ENCODE measurements at regions not wholly inside any gene's neighbourhood (a gene's known extent, or its start where the extent isn't known, plus 50 kb on each side); places are given as distances from the start of the nearest gene placed in this dataset.

DNA sequence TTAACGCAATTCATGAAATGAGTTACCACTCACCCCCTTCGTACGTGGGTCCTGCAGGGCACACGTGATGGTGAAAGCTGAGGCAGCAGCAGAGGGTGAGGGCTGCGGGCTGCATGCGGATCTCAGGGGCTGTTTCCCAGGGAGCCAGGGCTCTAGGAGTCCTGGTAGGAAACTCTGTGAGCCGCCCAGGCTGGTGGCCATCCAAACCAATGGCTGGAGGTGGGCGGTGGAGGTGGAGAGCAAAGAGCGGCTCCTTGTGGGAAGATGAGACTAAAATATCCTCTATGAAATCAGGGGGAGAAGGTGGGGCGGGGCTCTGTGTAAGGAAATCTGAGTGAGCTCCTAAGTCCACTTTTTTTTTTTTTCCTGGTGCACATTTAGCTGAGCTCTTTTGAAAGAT, 120.1 kb upstream of the SLC1A4 start:
- Histone ChIP-seq H3K4me3 (ENCODE audit: insufficient read depth, low read depth, low read length) (no peak overlapping the region), H3K9ac (ENCODE audit: low read depth, low read length) (no peak overlapping the region), H3K56ac (ENCODE audit: extremely low read depth, insufficient read depth, low read length) (no peak overlapping the region), H2AK5ac (ENCODE audit: low read depth, low read length) (no peak overlapping the region), H3K4me2 (ENCODE audit: low read depth, low read length) (no peak overlapping the region), H3K23ac (ENCODE audit: low read depth, low read length) (no peak overlapping the region), H2AK9ac (replicated peaks; ENCODE audit: low read depth, low read length, poor library complexity) (no peak overlapping the region), H4K91ac (ENCODE audit: insufficient read depth, low read depth, low read length) (no peak overlapping the region), H3K14ac (replicated peaks; ENCODE audit: low read depth, low read length) (no peak overlapping the region), H3K9me1 (ENCODE audit: insufficient read depth, low read length) (peaks cover 6% of the 10 kb centered on the region), H3K27ac (ENCODE audit: insufficient read depth, low read length) (no peak overlapping the region), H3K4me1 (ENCODE audit: control insufficient read depth, insufficient read depth, low read length) (peaks cover 12% of the 10 kb centered on the region), H2BK5ac (ENCODE audit: low read depth, low read length, poor library complexity, severe bottlenecking) (no peak overlapping the region), H3K4ac (ENCODE audit: low read depth, low read length) (no peak overlapping the region), H3K18ac (ENCODE audit: low read depth, low read length) (no peak overlapping the region), H3K9me3 (ENCODE audit: control insufficient read depth, insufficient read depth, low read length) (no peaks in the 10 kb centered on the region), H2BK120ac (ENCODE audit: low read depth, low read length) (no peak overlapping the region), H4K5ac (ENCODE audit: low read depth, low read length) (no peak overlapping the region), H2AFZ (replicated peaks; ENCODE audit: low read length, poor library complexity) (no peak overlapping the region), H2BK15ac (ENCODE audit: low read depth, low read length) (no peak overlapping the region), H3K36me3 (ENCODE audit: control insufficient read depth, insufficient read depth, low read length) (no peaks in the 10 kb centered on the region), H3K27me3 (ENCODE audit: control insufficient read depth, insufficient read depth, low read length) (peaks cover 56% of the 10 kb centered on the region), H3K79me1 (ENCODE audit: low read depth in 1 of 2, low read length in 2 of 2) (no peaks in the 10 kb centered on the region), H2BK20ac (ENCODE audit: low read depth, low read length) (no peak overlapping the region), H4K20me1 (ENCODE audit: insufficient read depth, low read length) (peaks cover 38% of the 10 kb centered on the region; the same call in 1 of the 2 replicates), H4K8ac (ENCODE audit: low read depth in 2 of 2, low read length in 2 of 2) (no peak overlapping the region)
- BruUV-seq (replicated peaks), result no TSS peak
- WGBS, 2 experiments (ENCODE audit: extremely low coverage in 2 of 2, insufficient read length in 1 of 2), result 97% methylated on average over 5 of the region's 10 CpGs; no CpG with 5 or more reads in 1 of the 2 experiments
- ChIA-PET POLR2A (ENCODE audit: unreplicated experiment) (interaction anchor here (0.6 kb wide), 1 partner anchor 118 kb away, joined by 3 read pairs; no protein-coding TSS in a partner anchor), CTCF (interaction anchor here (0.6 to 1.2 kb wide), 4 partner anchors 215 to 282 kb away, joined by 3 to 4 read pairs (median 4); partner anchors contain the start of gene SERTAD2)
- intact Hi-C loops (cut with micrococcal nuclease), result loop anchor here (10.0 kb wide), 1 partner anchor 724 kb away; the partner anchor contains the start of gene PELI1
- no peak for ATAC-seq (ENCODE audit: low read depth)
- in situ Hi-C loops (cut with MboI; ENCODE audit: low sequenced_read_pairs), result no loop called here
- TF ChIP-seq RAD21 (IDR thresholded peaks at IDR 0.05; ENCODE audit: low read length), result no peak
- TF ChIP-seq, protein P1, sequence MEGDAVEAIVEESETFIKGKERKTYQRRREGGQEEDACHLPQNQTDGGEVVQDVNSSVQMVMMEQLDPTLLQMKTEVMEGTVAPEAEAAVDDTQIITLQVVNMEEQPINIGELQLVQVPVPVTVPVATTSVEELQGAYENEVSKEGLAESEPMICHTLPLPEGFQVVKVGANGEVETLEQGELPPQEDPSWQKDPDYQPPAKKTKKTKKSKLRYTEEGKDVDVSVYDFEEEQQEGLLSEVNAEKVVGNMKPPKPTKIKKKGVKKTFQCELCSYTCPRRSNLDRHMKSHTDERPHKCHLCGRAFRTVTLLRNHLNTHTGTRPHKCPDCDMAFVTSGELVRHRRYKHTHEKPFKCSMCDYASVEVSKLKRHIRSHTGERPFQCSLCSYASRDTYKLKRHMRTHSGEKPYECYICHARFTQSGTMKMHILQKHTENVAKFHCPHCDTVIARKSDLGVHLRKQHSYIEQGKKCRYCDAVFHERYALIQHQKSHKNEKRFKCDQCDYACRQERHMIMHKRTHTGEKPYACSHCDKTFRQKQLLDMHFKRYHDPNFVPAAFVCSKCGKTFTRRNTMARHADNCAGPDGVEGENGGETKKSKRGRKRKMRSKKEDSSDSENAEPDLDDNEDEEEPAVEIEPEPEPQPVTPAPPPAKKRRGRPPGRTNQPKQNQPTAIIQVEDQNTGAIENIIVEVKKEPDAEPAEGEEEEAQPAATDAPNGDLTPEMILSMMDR (conservative IDR thresholded peaks at IDR 0.05; ENCODE audit: low read depth, low read length), result no peak
- TF ChIP-seq POLR2A (IDR thresholded peaks at IDR 0.05; ENCODE audit: low read depth, low read length), result no peak
- no peak for TF ChIP-seq SMC3 (IDR thresholded peaks at IDR 0.05; ENCODE audit: low read depth, low read length)
- no peak for TF ChIP-seq CHD1 (IDR thresholded peaks at IDR 0.05; ENCODE audit: low read depth, low read length)
- TF ChIP-seq, protein P2, sequence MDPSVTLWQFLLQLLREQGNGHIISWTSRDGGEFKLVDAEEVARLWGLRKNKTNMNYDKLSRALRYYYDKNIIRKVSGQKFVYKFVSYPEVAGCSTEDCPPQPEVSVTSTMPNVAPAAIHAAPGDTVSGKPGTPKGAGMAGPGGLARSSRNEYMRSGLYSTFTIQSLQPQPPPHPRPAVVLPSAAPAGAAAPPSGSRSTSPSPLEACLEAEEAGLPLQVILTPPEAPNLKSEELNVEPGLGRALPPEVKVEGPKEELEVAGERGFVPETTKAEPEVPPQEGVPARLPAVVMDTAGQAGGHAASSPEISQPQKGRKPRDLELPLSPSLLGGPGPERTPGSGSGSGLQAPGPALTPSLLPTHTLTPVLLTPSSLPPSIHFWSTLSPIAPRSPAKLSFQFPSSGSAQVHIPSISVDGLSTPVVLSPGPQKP (IDR thresholded peaks at IDR 0.05; ENCODE audit: borderline replicate concordance, low read depth, low read length), result no peak
- DNase-seq, result no peak
- dilution Hi-C loops (cut with HindIII; ENCODE audit: low sequenced_read_pairs, unreplicated experiment), result no loop called here

Measured in IMR-90 (cell line).